ENCODE measurements at regions not wholly inside any gene's neighbourhood (a gene's known extent, or its start where the extent isn't known, plus 50 kb on each side); places are given as distances from the start of the nearest gene placed in this dataset.

GRCh38 chr5:167814040-167814439 is 477.4 kb upstream of the WWC1 start:
- H3K4me1 ChIP-seq (ENCODE audit: control insufficient read depth in 2 of 2, insufficient read depth in 2 of 2, low read length in 2 of 2) = no peaks in the 10 kb centered on the region
- ChIA-PET POLR2A (no interaction called here), CTCF (no interaction called here)
- Mint-ChIP-seq H3K4me3 (no peak overlapping the region), H3K36me3 (no peaks in the 10 kb centered on the region), H3K4me1 (peaks cover 0 to 4% (median 0%) of the 10 kb centered on the region in 7 donors), H3K27ac (no peak overlapping the region), H3K9me3 (peaks cover 0 to 8% (median 0%) of the 10 kb centered on the region in 11 donors), H3K27me3 (peaks cover 0 to 14% (median 5%) of the 10 kb centered on the region in 5 donors)
- no peaks in the 10 kb centered on the region for H3K27me3 ChIP-seq (ENCODE audit: control insufficient read depth in 2 of 2, insufficient read depth in 2 of 2, low read length in 2 of 2)
- DNase-seq (no peak), ATAC-seq (no peak)
- H3K4me3 ChIP-seq (ENCODE audit: low read length) = no peak overlapping the region
- intact Hi-C loops (cut with micrococcal nuclease) = no loop called here
- no peaks in the 10 kb centered on the region for H3K9me3 ChIP-seq (ENCODE audit: control insufficient read depth in 2 of 3, low read length in 3 of 3)
- no peak overlapping the region for H3K27ac ChIP-seq (ENCODE audit: low read depth, low read length)
- no peaks in the 10 kb centered on the region for H3K36me3 ChIP-seq (ENCODE audit: control insufficient read depth in 2 of 3, insufficient read depth in 3 of 3, low read length in 3 of 3)

GRCh38 chr5:167814828-167815227 is 476.6 kb upstream of the WWC1 start:
- Mint-ChIP-seq H3K4me3 (no peak overlapping the region), H3K36me3 (no peaks in the 10 kb centered on the region), H3K4me1 (peaks cover 0 to 4% (median 0%) of the 10 kb centered on the region in 7 donors), H3K27ac (no peak overlapping the region), H3K27me3 (peaks cover 0 to 14% (median 5%) of the 10 kb centered on the region in 5 donors), H3K9me3 (peaks cover 0 to 8% (median 0%) of the 10 kb centered on the region in 11 donors)
- no peak overlapping the region for H3K4me3 ChIP-seq (ENCODE audit: low read length)
- no peaks in the 10 kb centered on the region for H3K36me3 ChIP-seq (ENCODE audit: control insufficient read depth in 2 of 3, insufficient read depth in 3 of 3, low read length in 3 of 3)
- H3K4me1 ChIP-seq (ENCODE audit: control insufficient read depth in 2 of 2, insufficient read depth in 2 of 2, low read length in 2 of 2) = no peaks in the 10 kb centered on the region
- ATAC-seq (no peak), DNase-seq (no peak)
- intact Hi-C loops (cut with micrococcal nuclease) = no loop called here
- no peaks in the 10 kb centered on the region for H3K9me3 ChIP-seq (ENCODE audit: control insufficient read depth in 2 of 3, low read length in 3 of 3)
- no peak overlapping the region for H3K27ac ChIP-seq (ENCODE audit: low read depth, low read length)
- CTCF ChIA-PET = no interaction called here
- POLR2A ChIA-PET = no interaction called here
- H3K27me3 ChIP-seq (ENCODE audit: control insufficient read depth in 2 of 2, insufficient read depth in 2 of 2, low read length in 2 of 2) = no peaks in the 10 kb centered on the region

- intact Hi-C loops (cut with micrococcal nuclease) = no loop called here
These were observed 475.1 kb upstream of the WWC1 start for GRCh38 chr5:167816354-167816753.

GRCh38 chr5:167816864-167817263 is 474.6 kb upstream of the WWC1 start:
- no peak overlapping the region for H3K4me3 Mint-ChIP-seq
- peaks cover 0 to 11% (median 4%) of the 10 kb centered on the region in 5 donors for H3K27me3 Mint-ChIP-seq
- H3K4me1 Mint-ChIP-seq = peaks cover 0 to 4% (median 0%) of the 10 kb centered on the region in 7 donors
- DNase-seq = no peak
- Histone ChIP-seq H3K27me3 (ENCODE audit: control insufficient read depth in 2 of 2, insufficient read depth in 2 of 2, low read length in 2 of 2) (no peaks in the 10 kb centered on the region), H3K4me1 (ENCODE audit: control insufficient read depth in 2 of 2, insufficient read depth in 2 of 2, low read length in 2 of 2) (no peaks in the 10 kb centered on the region), H3K9me3 (ENCODE audit: control insufficient read depth in 2 of 3, low read length in 3 of 3) (no peaks in the 10 kb centered on the region), H3K4me3 (ENCODE audit: low read length) (no peak overlapping the region), H3K27ac (ENCODE audit: low read depth, low read length) (no peak overlapping the region), H3K36me3 (ENCODE audit: control insufficient read depth in 2 of 3, insufficient read depth in 3 of 3, low read length in 3 of 3) (no peaks in the 10 kb centered on the region)
- ChIA-PET POLR2A (no interaction called here), CTCF (no interaction called here)
- H3K36me3 Mint-ChIP-seq = no peaks in the 10 kb centered on the region
- H3K27ac Mint-ChIP-seq = no peak overlapping the region
- no peak for ATAC-seq
- H3K9me3 Mint-ChIP-seq = peaks cover 0 to 8% (median 0%) of the 10 kb centered on the region in 11 donors
- intact Hi-C loops (cut with micrococcal nuclease) = no loop called here

More at GRCh38 chr5:167816354-167816753, 475.1 kb upstream of the WWC1 start:
- Mint-ChIP-seq H3K27ac (peak overlapping the region in 1 of 9 donors; percentile 20), H3K36me3 (no peaks in the 10 kb centered on the region), H3K4me3 (no peak overlapping the region), H3K27me3 (peaks cover 0 to 12% (median 5%) of the 10 kb centered on the region in 5 donors), H3K9me3 (peaks cover 0 to 8% (median 0%) of the 10 kb centered on the region in 11 donors), H3K4me1 (peaks cover 0 to 4% (median 0%) of the 10 kb centered on the region in 7 donors)
- CTCF ChIA-PET = no interaction called here
- Histone ChIP-seq H3K27ac (ENCODE audit: low read depth, low read length) (no peak overlapping the region), H3K4me1 (ENCODE audit: control insufficient read depth in 2 of 2, insufficient read depth in 2 of 2, low read length in 2 of 2) (no peaks in the 10 kb centered on the region), H3K27me3 (ENCODE audit: control insufficient read depth in 2 of 2, insufficient read depth in 2 of 2, low read length in 2 of 2) (no peaks in the 10 kb centered on the region), H3K36me3 (ENCODE audit: control insufficient read depth in 2 of 3, insufficient read depth in 3 of 3, low read length in 3 of 3) (no peaks in the 10 kb centered on the region), H3K9me3 (ENCODE audit: control insufficient read depth in 2 of 3, low read length in 3 of 3) (no peaks in the 10 kb centered on the region), H3K4me3 (ENCODE audit: low read length) (no peak overlapping the region)
- DNase-seq (no peak), ATAC-seq (peak; percentile 36)
- POLR2A ChIA-PET = no interaction called here

GRCh38 chr5:167819406-167819805 is 472.0 kb upstream of the WWC1 start:
- H3K9me3 ChIP-seq (ENCODE audit: control insufficient read depth in 2 of 3, low read length in 3 of 3) = no peaks in the 10 kb centered on the region
- no peaks in the 10 kb centered on the region for H3K27me3 ChIP-seq (ENCODE audit: control insufficient read depth in 2 of 2, insufficient read depth in 2 of 2, low read length in 2 of 2)
- H3K27ac Mint-ChIP-seq = no peak overlapping the region
- CTCF ChIA-PET = no interaction called here
- peaks cover 0 to 4% (median 0%) of the 10 kb centered on the region in 7 donors for H3K4me1 Mint-ChIP-seq
- POLR2A ChIA-PET = no interaction called here
- no peak for ATAC-seq
- no peaks in the 10 kb centered on the region for H3K36me3 ChIP-seq (ENCODE audit: control insufficient read depth in 2 of 3, insufficient read depth in 3 of 3, low read length in 3 of 3)
- H3K36me3 Mint-ChIP-seq = no peaks in the 10 kb centered on the region
- H3K9me3 Mint-ChIP-seq = peaks cover 0 to 8% (median 0%) of the 10 kb centered on the region in 11 donors
- H3K27me3 Mint-ChIP-seq = peaks cover 0 to 4% (median 0%) of the 10 kb centered on the region in 5 donors
- H3K4me3 ChIP-seq (ENCODE audit: low read length) = no peak overlapping the region
- H3K4me3 Mint-ChIP-seq = no peak overlapping the region
- no peak for DNase-seq
- no peaks in the 10 kb centered on the region for H3K4me1 ChIP-seq (ENCODE audit: control insufficient read depth in 2 of 2, insufficient read depth in 2 of 2, low read length in 2 of 2)
- intact Hi-C loops (cut with micrococcal nuclease) = no loop called here
- H3K27ac ChIP-seq (ENCODE audit: low read depth, low read length) = no peak overlapping the region

GRCh38 chr5:167820101-167820990 is 471.1 kb upstream of the WWC1 start:
- POLR2A ChIA-PET = no interaction called here
- Mint-ChIP-seq H3K36me3 (no peaks in the 10 kb centered on the region), H3K9me3 (peaks cover 0 to 8% (median 0%) of the 10 kb centered on the region in 11 donors), H3K4me1 (peaks cover 0 to 4% (median 0%) of the 10 kb centered on the region in 7 donors), H3K27ac (no peak overlapping the region), H3K4me3 (no peak overlapping the region), H3K27me3 (peaks cover 0 to 4% (median 0%) of the 10 kb centered on the region in 5 donors)
- Histone ChIP-seq H3K27me3 (ENCODE audit: control insufficient read depth in 2 of 2, insufficient read depth in 2 of 2, low read length in 2 of 2) (no peaks in the 10 kb centered on the region), H3K27ac (ENCODE audit: low read depth, low read length) (no peak overlapping the region), H3K4me3 (ENCODE audit: low read length) (no peak overlapping the region), H3K4me1 (ENCODE audit: control insufficient read depth in 2 of 2, insufficient read depth in 2 of 2, low read length in 2 of 2) (no peaks in the 10 kb centered on the region), H3K9me3 (ENCODE audit: control insufficient read depth in 2 of 3, low read length in 3 of 3) (no peaks in the 10 kb centered on the region), H3K36me3 (ENCODE audit: control insufficient read depth in 2 of 3, insufficient read depth in 3 of 3, low read length in 3 of 3) (no peaks in the 10 kb centered on the region)
- intact Hi-C loops (cut with micrococcal nuclease) = no loop called here
- DNase-seq (no peak), ATAC-seq (no peak)
- CTCF ChIA-PET = no interaction called here

- POLR2A ChIA-PET = no interaction called here
- H3K4me3 ChIP-seq (ENCODE audit: low read length) = no peak overlapping the region
- intact Hi-C loops (cut with micrococcal nuclease) = no loop called here
- Mint-ChIP-seq H3K4me3 (no peak overlapping the region), H3K9me3 (peaks cover 0 to 8% (median 0%) of the 10 kb centered on the region in 11 donors), H3K36me3 (no peaks in the 10 kb centered on the region), H3K27ac (no peak overlapping the region), H3K4me1 (peaks cover 0 to 4% (median 0%) of the 10 kb centered on the region in 7 donors), H3K27me3 (peaks cover 0 to 8% (median 0%) of the 10 kb centered on the region in 5 donors)
- ATAC-seq (no peak), DNase-seq (no peak)
- H3K27me3 ChIP-seq (ENCODE audit: control insufficient read depth in 2 of 2, insufficient read depth in 2 of 2, low read length in 2 of 2) = no peaks in the 10 kb centered on the region
- H3K36me3 ChIP-seq (ENCODE audit: control insufficient read depth in 2 of 3, insufficient read depth in 3 of 3, low read length in 3 of 3) = no peaks in the 10 kb centered on the region
- no peak overlapping the region for H3K27ac ChIP-seq (ENCODE audit: low read depth, low read length)
- no peaks in the 10 kb centered on the region for H3K9me3 ChIP-seq (ENCODE audit: control insufficient read depth in 2 of 3, low read length in 3 of 3)
- CTCF ChIA-PET = no interaction called here
- H3K4me1 ChIP-seq (ENCODE audit: control insufficient read depth in 2 of 2, insufficient read depth in 2 of 2, low read length in 2 of 2) = no peaks in the 10 kb centered on the region
These were observed 470.3 kb upstream of the WWC1 start for GRCh38 chr5:167821151-167821550.

Data from naive thymus-derived CD4-positive, alpha-beta T cell (primary cell).